ENCODE measurements at regions not wholly inside any gene's neighbourhood (a gene's known extent, or its start where the extent isn't known, plus 50 kb on each side); places are given as distances from the start of the nearest gene placed in this dataset.

DNA sequence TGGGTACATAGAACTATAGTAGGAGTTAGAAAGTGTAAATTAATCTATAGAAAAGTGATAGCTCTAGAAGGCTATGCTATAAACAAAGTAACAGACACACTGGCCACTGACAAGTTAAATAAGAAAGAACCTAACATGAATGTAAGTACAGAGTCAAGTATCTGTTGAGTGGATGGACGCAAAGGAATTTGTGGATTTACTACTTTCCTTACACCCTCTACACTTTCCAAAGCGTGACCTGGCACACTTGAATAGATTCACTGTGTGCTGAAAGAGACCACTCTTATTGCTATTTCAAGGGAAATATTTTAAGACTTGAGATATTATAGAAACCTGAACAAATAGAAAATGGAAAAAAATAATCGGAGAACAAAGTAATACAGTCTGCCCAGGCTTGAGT, 142.8 kb upstream of the SAMSN1 start:
- TF ChIP-seq POLR2A (IDR thresholded peaks at IDR 0.05; ENCODE audit: low read depth, low read length) (no peak), CHD4 (IDR thresholded peaks at IDR 0.05) (no peak), RAD21 (IDR thresholded peaks at IDR 0.05; ENCODE audit: insufficient read depth, low read depth, low read length) (no peak), CBFB (IDR thresholded peaks at IDR 0.05; ENCODE audit: low read depth) (no peak), YY1 (IDR thresholded peaks at IDR 0.05; ENCODE audit: low read depth, low read length) (no peak), POU2F2 (IDR thresholded peaks at IDR 0.05; ENCODE audit: borderline replicate concordance, low read depth, low read length) (no peak), GABPA (IDR thresholded peaks at IDR 0.05; ENCODE audit: low read depth) (no peak), PML (IDR thresholded peaks at IDR 0.05; ENCODE audit: low read length) (no peak), SMC3 (IDR thresholded peaks at IDR 0.05; ENCODE audit: borderline replicate concordance, low read length) (no peak), JUNB (IDR thresholded peaks at IDR 0.05) (no peak), IRF4 (IDR thresholded peaks at IDR 0.05; ENCODE audit: low read depth, low read length) (no peak), RUNX3 (IDR thresholded peaks at IDR 0.05; ENCODE audit: low read length) (no peak), KDM1A (IDR thresholded peaks at IDR 0.05; ENCODE audit: borderline replicate concordance) (no peak), ESRRA (IDR thresholded peaks at IDR 0.05; ENCODE audit: low read length) (no peak), GATAD2B (conservative IDR thresholded peaks at IDR 0.05; ENCODE audit: low read depth) (no peak)
- TF ChIP-seq, protein P1, sequence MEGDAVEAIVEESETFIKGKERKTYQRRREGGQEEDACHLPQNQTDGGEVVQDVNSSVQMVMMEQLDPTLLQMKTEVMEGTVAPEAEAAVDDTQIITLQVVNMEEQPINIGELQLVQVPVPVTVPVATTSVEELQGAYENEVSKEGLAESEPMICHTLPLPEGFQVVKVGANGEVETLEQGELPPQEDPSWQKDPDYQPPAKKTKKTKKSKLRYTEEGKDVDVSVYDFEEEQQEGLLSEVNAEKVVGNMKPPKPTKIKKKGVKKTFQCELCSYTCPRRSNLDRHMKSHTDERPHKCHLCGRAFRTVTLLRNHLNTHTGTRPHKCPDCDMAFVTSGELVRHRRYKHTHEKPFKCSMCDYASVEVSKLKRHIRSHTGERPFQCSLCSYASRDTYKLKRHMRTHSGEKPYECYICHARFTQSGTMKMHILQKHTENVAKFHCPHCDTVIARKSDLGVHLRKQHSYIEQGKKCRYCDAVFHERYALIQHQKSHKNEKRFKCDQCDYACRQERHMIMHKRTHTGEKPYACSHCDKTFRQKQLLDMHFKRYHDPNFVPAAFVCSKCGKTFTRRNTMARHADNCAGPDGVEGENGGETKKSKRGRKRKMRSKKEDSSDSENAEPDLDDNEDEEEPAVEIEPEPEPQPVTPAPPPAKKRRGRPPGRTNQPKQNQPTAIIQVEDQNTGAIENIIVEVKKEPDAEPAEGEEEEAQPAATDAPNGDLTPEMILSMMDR (IDR thresholded peaks at IDR 0.05 in 2 of 3, conservative IDR thresholded peaks at IDR 0.05 in 1 of 3; ENCODE audit: control insufficient read depth in 2 of 3, extremely low read depth in 1 of 3, insufficient read depth in 1 of 3, low read depth in 3 of 3, low read length in 3 of 3), result no peak
- TF ChIP-seq, protein P2, sequence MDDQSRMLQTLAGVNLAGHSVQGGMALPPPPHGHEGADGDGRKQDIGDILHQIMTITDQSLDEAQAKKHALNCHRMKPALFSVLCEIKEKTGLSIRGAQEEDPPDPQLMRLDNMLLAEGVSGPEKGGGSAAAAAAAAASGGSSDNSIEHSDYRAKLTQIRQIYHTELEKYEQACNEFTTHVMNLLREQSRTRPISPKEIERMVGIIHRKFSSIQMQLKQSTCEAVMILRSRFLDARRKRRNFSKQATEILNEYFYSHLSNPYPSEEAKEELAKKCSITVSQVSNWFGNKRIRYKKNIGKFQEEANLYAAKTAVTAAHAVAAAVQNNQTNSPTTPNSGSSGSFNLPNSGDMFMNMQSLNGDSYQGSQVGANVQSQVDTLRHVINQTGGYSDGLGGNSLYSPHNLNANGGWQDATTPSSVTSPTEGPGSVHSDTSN (IDR thresholded peaks at IDR 0.05; ENCODE audit: insufficient replicate concordance, low read depth, low read length), result no peak
- intact Hi-C loops (cut with micrococcal nuclease; ENCODE audit: unreplicated experiment), result loop anchor here (5.0 to 10.0 kb wide), 2 partner anchors 136 to 157 kb away; no protein-coding TSS in a partner anchor
- ChIA-PET CTCF (interaction anchor here (1.5 to 3.0 kb wide), 3 partner anchors 10 to 47 kb away, joined by 3 to 29 read pairs (median 8); no protein-coding TSS in a partner anchor), RAD21 (ENCODE audit: unreplicated experiment) (interaction anchor here (1.3 to 6.0 kb wide), 3 partner anchors 12 to 236 kb away, joined by 5 to 91 read pairs (median 84); no protein-coding TSS in a partner anchor), SMC1A (ENCODE audit: uncharacterized antibody, unreplicated experiment) (interaction anchor here (4.3 to 7.6 kb wide), 2 partner anchors 13 to 46 kb away, joined by 33 to 84 read pairs; no protein-coding TSS in a partner anchor), POLR2A (interaction anchor here (2.8 kb wide), 1 partner anchor 236 kb away, joined by 16 read pairs; no protein-coding TSS in a partner anchor)
- Histone ChIP-seq H2AFZ (ENCODE audit: control insufficient read depth, low read depth, low read length) (no peak overlapping the region), H3K4me2 (ENCODE audit: control insufficient read depth, insufficient read depth) (no peak overlapping the region), H3K9ac (ENCODE audit: control insufficient read depth, insufficient read depth, low read length) (no peak overlapping the region), H3K4me3 (no peak overlapping the region), H4K20me1 (ENCODE audit: control insufficient read depth, insufficient read depth) (no peaks in the 10 kb centered on the region), H3K9me3 (replicated peaks; ENCODE audit: control insufficient read depth, insufficient read depth, low read length) (no peaks in the 10 kb centered on the region; the same call in 2 of the 3 replicates), H3K36me3 (ENCODE audit: control insufficient read depth in 2 of 2, insufficient read depth in 2 of 2, low read length in 1 of 2) (no peaks in the 10 kb centered on the region), H3K79me2 (ENCODE audit: control insufficient read depth, insufficient read depth, low read length) (no peaks in the 10 kb centered on the region), H3K27ac (ENCODE audit: control insufficient read depth, insufficient read depth) (peak overlapping the region; percentile 88), H3K27me3 (replicated peaks in 1 of 2; ENCODE audit: control insufficient read depth in 2 of 2, insufficient read depth in 2 of 2, low read length in 1 of 2) (no peaks in the 10 kb centered on the region), H3K4me1 (ENCODE audit: control insufficient read depth, insufficient read depth, low read length) (peaks cover 48% of the 10 kb centered on the region)
- in situ Hi-C loops (cut with MboI), result loop anchor here (5.0 kb wide), 1 partner anchor 157 kb away; no protein-coding TSS in a partner anchor
- no TSS peak for BruUV-seq (replicated peaks)
- ATAC-seq (no peak), DNase-seq (ENCODE audit: low read depth, low spot score) (no peak), FAIRE-seq (no peak)
- 76% methylated on average over 3 of the region's 3 CpGs for WGBS (ENCODE audit: insufficient coverage, insufficient replicate concordance, low lambda C conversion rate, missing lambda C conversion rate)
